Transverse colon (tissue), 4 donors: ENCODE measurements at regions not wholly inside any gene's neighbourhood (a gene's known extent, or its start where the extent isn't known, plus 50 kb on each side); places are given as distances from the start of the nearest gene placed in this dataset.
"Not testable (repeated sequence)": the region's sequence is repeated elsewhere in the genome, so short reads cannot be mapped to it uniquely, and the experiment has no call there.

ENCODE experiments used
- DNase-seq: peaks from one replicate; pipeline ENCODE4 v3.0.0-alpha.2; 2019
- H3K27ac ChIP-seq, 4 donors: fragments of 200-600 bp; sonication (generic); 2 replicates each; pipeline ENCODE4 v1.5.1; 2016 to 2018; ENCODE audit warnings: inconsistent platforms in 4 of 4
- H3K27me3 ChIP-seq: fragments of 200-600 bp; sonication (generic); 2 replicates; pipeline ENCODE4 v1.5.1; 2017; ENCODE audit warnings: inconsistent platforms
- H3K36me3 ChIP-seq, 4 donors: fragments of 200-600 bp; sonication (generic); 2 replicates each; pipeline ENCODE4 v1.5.1; 2017 to 2019; ENCODE audit warnings: inconsistent platforms in 4 of 4
- H3K4me1 ChIP-seq, 4 donors: fragments of 200-600 bp; sonication (generic); 2 replicates each; pipeline ENCODE4 v1.5.1; 2017 to 2020; ENCODE audit warnings: inconsistent platforms in 4 of 4
- H3K4me3 ChIP-seq, 4 donors: fragments of 200-600 bp; sonication (generic); 1 replicate in 1 of 4; 2 replicates in 3 of 4; pipeline versions ENCODE4 v1.5.1 to v1.6.1; 2017 to 2019; ENCODE audit warnings: inconsistent platforms in 4 of 4
- H3K9me3 ChIP-seq, 2 donors: fragments of 200-600 bp; sonication (generic); 2 replicates each; pipeline ENCODE4 v1.5.1; 2017 to 2019; ENCODE audit warnings: inconsistent platforms in 2 of 2
- EP300 ChIP-seq: sonication (generic); formaldehyde crosslinking; IDR thresholded peaks from one replicate; pipeline ENCODE4 v1.6.1; 2017; ENCODE audit warnings: antibody characterized with exemption, low read depth
- POLR2A ChIP-seq: fragments of 450-650 bp; IDR thresholded peaks from one replicate; pipeline ENCODE4 v1.6.1; 2016; ENCODE audit warnings: antibody characterized with exemption, mild to moderate bottlenecking, moderate library complexity
- POLR2AphosphoS5 ChIP-seq, 3 donors: sonication (generic); formaldehyde crosslinking; IDR thresholded peaks; one replicate each; pipeline ENCODE4 v1.6.1; 2016; ENCODE audit warnings: antibody characterized with exemption in 3 of 3
- WGBS, 2 donors: methylation state at CpG; one replicate each; pipeline ENCODE4 v1.1.5; 2018; ENCODE audit warnings: low coverage in 1 of 2; 5-methylcytosine and 5-hydroxymethylcytosine counted together
- in situ Hi-C, 4 donors: fragments of 200-750 bp; cut with MboI; loops; one replicate each; pipeline versions ENCODE4 v1.15.0 to v1.15.1; 2017; ENCODE audit warnings: low sequenced_read_pairs in 3 of 4, low pct_ligation_motif_present in 1 of 4, low pct_unique_long_range_greater_than_20kb in 1 of 4
- intact Hi-C: fragments of 100-400 bp; cut with DNase I; formaldehyde crosslinking; loops from one replicate; pipeline ENCODE4 v1.15.1; 2023; ENCODE audit warnings: low total_unique reads
- TF ChIP-seq, protein P1 (sequence below), 5 experiments: fragments of 200-600 bp in 3 of 5; fragments of 450-650 bp in 2 of 5; sonication (generic) in 3 of 5; IDR thresholded peaks; 1 replicate in 2 of 5; 2 replicates in 3 of 5; pipeline ENCODE4 v1.5.1; 2016 to 2017; ENCODE audit warnings: antibody characterized with exemption in 5 of 5, inconsistent platforms in 3 of 5, mild to moderate bottlenecking in 2 of 5, moderate library complexity in 1 of 5

DNA sequence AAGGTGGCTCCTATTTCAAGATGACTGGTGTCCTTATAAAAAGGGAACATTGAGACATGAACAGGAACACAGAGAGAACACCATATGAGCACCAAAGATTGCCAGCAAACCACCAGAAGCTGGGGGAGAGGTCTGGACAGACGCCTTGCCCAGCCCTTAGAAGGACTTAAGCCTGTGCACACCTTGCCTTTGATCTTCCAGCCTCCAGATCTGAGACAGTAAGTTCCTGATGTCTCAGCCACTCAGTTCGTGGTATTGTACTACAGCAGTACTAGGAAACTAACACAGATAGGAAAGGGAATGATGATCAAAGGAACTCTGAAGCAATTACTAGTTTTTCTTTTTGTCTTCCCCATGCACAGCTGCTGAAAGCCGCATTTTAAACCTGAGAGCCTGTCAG lies 137.3 kb upstream of the FHL2 start:
- peaks cover 3% of the 10 kb centered on the region for H3K27me3 ChIP-seq
- DNase-seq, result no peak
- no peaks in the 10 kb centered on the region for H3K36me3 ChIP-seq
- no peaks in the 10 kb centered on the region for H3K9me3 ChIP-seq
- no peak overlapping the region for H3K27ac ChIP-seq
- no peak overlapping the region for H3K4me3 ChIP-seq
- WGBS, 2 donors, result 60 to 86% methylated on average over 2 to 3 of the region's 3 CpGs
- TF ChIP-seq EP300, result no peak
- TF ChIP-seq, protein P1, sequence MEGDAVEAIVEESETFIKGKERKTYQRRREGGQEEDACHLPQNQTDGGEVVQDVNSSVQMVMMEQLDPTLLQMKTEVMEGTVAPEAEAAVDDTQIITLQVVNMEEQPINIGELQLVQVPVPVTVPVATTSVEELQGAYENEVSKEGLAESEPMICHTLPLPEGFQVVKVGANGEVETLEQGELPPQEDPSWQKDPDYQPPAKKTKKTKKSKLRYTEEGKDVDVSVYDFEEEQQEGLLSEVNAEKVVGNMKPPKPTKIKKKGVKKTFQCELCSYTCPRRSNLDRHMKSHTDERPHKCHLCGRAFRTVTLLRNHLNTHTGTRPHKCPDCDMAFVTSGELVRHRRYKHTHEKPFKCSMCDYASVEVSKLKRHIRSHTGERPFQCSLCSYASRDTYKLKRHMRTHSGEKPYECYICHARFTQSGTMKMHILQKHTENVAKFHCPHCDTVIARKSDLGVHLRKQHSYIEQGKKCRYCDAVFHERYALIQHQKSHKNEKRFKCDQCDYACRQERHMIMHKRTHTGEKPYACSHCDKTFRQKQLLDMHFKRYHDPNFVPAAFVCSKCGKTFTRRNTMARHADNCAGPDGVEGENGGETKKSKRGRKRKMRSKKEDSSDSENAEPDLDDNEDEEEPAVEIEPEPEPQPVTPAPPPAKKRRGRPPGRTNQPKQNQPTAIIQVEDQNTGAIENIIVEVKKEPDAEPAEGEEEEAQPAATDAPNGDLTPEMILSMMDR (IDR thresholded peaks at IDR 0.05), result no peak
- no peak for TF ChIP-seq POLR2AphosphoS5 (IDR thresholded peaks at IDR 0.05)
- no peak for TF ChIP-seq POLR2A
- H3K4me1 ChIP-seq, result no peaks in the 10 kb centered on the region
- in situ Hi-C loops (no loop called here), intact Hi-C loops (no loop called here)

DNA sequence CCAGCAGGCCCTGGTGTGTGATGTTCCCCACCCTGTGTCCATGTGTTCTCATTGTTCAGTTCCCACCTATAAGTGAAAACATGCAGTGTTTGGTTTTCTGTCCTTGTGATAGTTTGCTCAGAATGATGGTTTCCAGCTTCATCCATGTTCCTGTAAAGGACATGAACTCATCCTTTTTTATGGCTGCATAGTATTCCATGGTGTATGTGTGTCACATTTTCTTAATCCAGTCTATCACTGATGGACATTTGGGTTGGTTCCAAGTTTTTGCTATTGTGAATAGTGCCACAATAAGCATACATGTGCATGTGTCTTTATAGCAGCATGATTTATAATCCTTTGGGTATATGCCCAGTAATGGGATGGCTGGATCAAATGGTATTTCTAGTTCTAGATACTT lies 130.4 kb upstream of the FHL2 start:
- H3K27ac ChIP-seq, H3K9me3 ChIP-seq, H3K4me3 ChIP-seq, intact Hi-C loops, DNase-seq, H3K4me1 ChIP-seq, H3K27me3 ChIP-seq, H3K36me3 ChIP-seq: not testable (repeated sequence)
- in situ Hi-C loops, result loop anchor here in 1 of 4 donors (10.0 kb wide), 1 partner anchor 154 kb away; no protein-coding TSS in a partner anchor

DNA sequence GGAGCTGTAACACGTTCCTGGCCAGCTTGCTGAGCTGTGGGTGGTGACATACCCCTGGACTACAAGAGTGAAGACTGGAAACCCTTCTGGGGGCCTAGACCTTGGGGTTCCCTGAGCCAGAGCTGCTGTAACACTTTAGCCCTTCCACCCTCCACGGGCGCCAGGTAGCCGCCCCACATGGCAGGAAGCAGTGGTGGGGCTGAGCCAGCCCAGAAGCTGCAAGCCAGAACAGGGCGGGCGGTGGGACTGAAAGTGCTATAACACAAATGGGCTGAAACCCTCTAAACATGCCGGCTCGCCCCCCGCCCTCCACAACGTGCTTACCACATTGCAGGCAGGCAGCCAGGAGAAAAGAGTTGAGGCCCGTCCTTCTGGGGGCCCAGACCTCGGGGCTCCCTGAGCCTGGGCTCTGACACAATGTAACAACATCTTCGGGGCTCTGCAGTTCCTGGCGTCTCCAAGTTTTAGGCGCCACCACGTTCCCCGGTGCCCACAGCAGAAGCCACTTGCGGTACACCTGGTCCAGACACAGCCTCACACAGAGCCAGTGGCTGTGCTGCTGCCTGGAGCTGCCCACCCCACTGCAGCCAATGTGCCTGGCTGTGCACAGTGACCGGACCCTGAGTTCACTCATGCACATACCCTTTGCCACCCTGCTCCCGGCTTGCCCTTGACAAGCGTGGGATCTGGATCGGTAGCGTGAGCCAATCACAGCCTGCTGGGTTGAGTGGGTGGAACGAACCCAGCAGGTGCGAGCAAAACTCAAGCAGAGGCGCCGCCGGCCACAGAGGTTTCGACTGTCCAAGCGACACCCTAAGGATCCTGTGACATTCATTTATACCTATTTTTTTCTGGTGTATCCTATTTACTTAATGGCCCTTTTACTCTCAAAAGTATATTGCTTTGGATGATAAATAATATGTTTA lies 127.4 kb upstream of the FHL2 start:
- H3K27ac ChIP-seq, result no peak overlapping the region
- no peaks in the 10 kb centered on the region for H3K27me3 ChIP-seq
- WGBS, 2 donors, result 75 to 83% methylated on average over 2 to 30 of the region's 30 CpGs
- TF ChIP-seq EP300, result no peak
- TF ChIP-seq, protein P1 (IDR thresholded peaks at IDR 0.05), result no peak
- no peak for TF ChIP-seq POLR2A
- no peak for TF ChIP-seq POLR2AphosphoS5 (IDR thresholded peaks at IDR 0.05)
- no peaks in the 10 kb centered on the region for H3K9me3 ChIP-seq
- H3K4me1 ChIP-seq, result no peaks in the 10 kb centered on the region
- H3K4me3 ChIP-seq, result no peak overlapping the region
- intact Hi-C loops (no loop called here), in situ Hi-C loops (loop anchor here in 1 of 4 donors (10.0 kb wide), 1 partner anchor 151 kb away; no protein-coding TSS in a partner anchor)
- DNase-seq, result no peak
- no peaks in the 10 kb centered on the region for H3K36me3 ChIP-seq

DNA sequence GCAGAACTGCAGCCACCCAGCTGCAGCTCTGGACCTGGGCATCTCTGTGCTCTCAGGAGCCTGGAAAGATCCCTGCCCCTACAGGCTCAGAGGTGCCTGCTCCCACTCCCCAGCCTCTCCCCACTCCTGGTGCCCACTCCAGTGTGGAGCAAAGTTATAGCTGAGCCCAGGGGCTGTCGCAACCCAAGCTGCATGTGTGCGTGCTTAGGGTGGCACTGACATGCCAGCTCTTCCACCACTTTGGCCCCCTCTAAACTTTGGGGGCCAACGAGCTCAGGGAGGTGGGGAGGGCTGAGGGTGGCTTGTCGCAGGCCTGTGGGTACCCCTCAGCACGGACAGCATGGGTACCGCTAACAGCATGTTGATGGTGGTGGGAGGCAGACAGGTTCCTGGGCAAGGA lies 126.3 kb upstream of the FHL2 start:
- Histone ChIP-seq H3K4me3 (no peak overlapping the region), H3K9me3 (no peaks in the 10 kb centered on the region), H3K27me3 (no peaks in the 10 kb centered on the region), H3K36me3 (no peaks in the 10 kb centered on the region), H3K27ac (no peak overlapping the region), H3K4me1 (peaks cover 0 to 4% (median 0%) of the 10 kb centered on the region in 4 donors)
- 94% methylated on average over 6 of the region's 6 CpGs; no CpG with 5 or more reads in 1 of the 2 donors for WGBS, 2 donors
- TF ChIP-seq POLR2A, result no peak
- TF ChIP-seq, protein P1 (IDR thresholded peaks at IDR 0.05), result no peak
- no peak for TF ChIP-seq POLR2AphosphoS5 (IDR thresholded peaks at IDR 0.05)
- no peak for TF ChIP-seq EP300
- intact Hi-C loops, result no loop called here
- no peak for DNase-seq
- in situ Hi-C loops, result loop anchor here in 1 of 4 donors (10.0 kb wide), 1 partner anchor 150 kb away; no protein-coding TSS in a partner anchor
